Ishikawa (cell line): ENCODE measurements at regions not wholly inside any gene's neighbourhood (a gene's known extent, or its start where the extent isn't known, plus 50 kb on each side); places are given as distances from the start of the nearest gene placed in this dataset.

ENCODE experiments used
- CEBPB ChIP-seq: IDR thresholded peaks from 2 replicates; pipeline ENCODE4 v1.6.1; 2012
- CREB1 ChIP-seq: IDR thresholded peaks from 2 replicates; pipeline ENCODE4 v1.6.1; 2012; ENCODE audit warnings: low read depth
- EGR1 ChIP-seq: IDR thresholded peaks from 2 replicates; pipeline ENCODE4 v1.6.1; 2012
- EP300 ChIP-seq: IDR thresholded peaks from 2 replicates; pipeline ENCODE4 v1.6.1; 2012; ENCODE audit warnings: borderline replicate concordance
- FOXM1 ChIP-seq: IDR thresholded peaks from 2 replicates; pipeline ENCODE4 v1.6.1; 2012; ENCODE audit warnings: low read depth, borderline replicate concordance
- MAX ChIP-seq: IDR thresholded peaks from 2 replicates; pipeline ENCODE4 v1.6.1; 2012
- NFIC ChIP-seq: IDR thresholded peaks from 2 replicates; pipeline ENCODE4 v1.6.1; 2012
- RAD21 ChIP-seq: IDR thresholded peaks from 2 replicates; pipeline ENCODE4 v1.6.1; 2012; ENCODE audit warnings: low read depth
- REST ChIP-seq: IDR thresholded peaks from 2 replicates; pipeline ENCODE4 v1.6.1; 2012; ENCODE audit warnings: low read depth, mild to moderate bottlenecking
- TAF1 ChIP-seq: IDR thresholded peaks from 2 replicates; pipeline ENCODE4 v1.6.1; 2012; ENCODE audit warnings: low read depth, mild to moderate bottlenecking
- TCF12 ChIP-seq: IDR thresholded peaks from 2 replicates; pipeline ENCODE4 v1.6.1; 2012; ENCODE audit warnings: low read depth
- TEAD4 ChIP-seq: IDR thresholded peaks from 2 replicates; pipeline ENCODE4 v1.6.1; 2012
- USF1 ChIP-seq: IDR thresholded peaks from 2 replicates; pipeline ENCODE4 v1.6.1; 2012
- YY1 ChIP-seq: IDR thresholded peaks from 2 replicates; pipeline ENCODE4 v1.6.1; 2012; ENCODE audit warnings: low read depth
- ZBTB7A ChIP-seq: IDR thresholded peaks from 2 replicates; pipeline ENCODE4 v1.6.1; 2012; ENCODE audit warnings: low read depth

GRCh38 chr3:30488070-30488756, 118.2 kb upstream of the TGFBR2 start:
- TF ChIP-seq REST (no peak), MAX (no peak), NFIC (no peak), USF1 (no peak), ZBTB7A (no peak)

- TF ChIP-seq FOXM1, result no peak
- TF ChIP-seq EP300, result no peak
- no peak for TF ChIP-seq MAX
- TF ChIP-seq NFIC, result no peak
- no peak for TF ChIP-seq CREB1
- no peak for TF ChIP-seq CEBPB
- no peak for TF ChIP-seq REST
- no peak for TF ChIP-seq RAD21
- no peak for TF ChIP-seq EGR1
- TF ChIP-seq TEAD4, result no peak
- no peak for TF ChIP-seq YY1
- no peak for TF ChIP-seq TCF12
- no peak for TF ChIP-seq USF1
- no peak for TF ChIP-seq ZBTB7A
- TF ChIP-seq TAF1, result no peak
These were observed 113.8 kb upstream of the TGFBR2 start for GRCh38 chr3:30492322-30493192.

- TF ChIP-seq CEBPB, result no peak
- TF ChIP-seq RAD21, result no peak
- TF ChIP-seq USF1, result no peak
- no peak for TF ChIP-seq REST
These were observed 112.5 kb upstream of the TGFBR2 start for GRCh38 chr3:30493911-30494311.
